OCI-LY7 (cell line): ENCODE measurements at regions not wholly inside any gene's neighbourhood (a gene's known extent, or its start where the extent isn't known, plus 50 kb on each side); places are given as distances from the start of the nearest gene placed in this dataset.
A peak's percentile ranks its signal among the peaks of the same experiment; 100 is the strongest.

Experiments
- BruUV-seq: library from RNA; stranded (reverse); fragments of 400-500 nt; replicated peaks from 2 replicates; lab custom pipeline; 2021; lab: Mats Ljungman, UMichigan
- CTCF ChIA-PET: fragments of 300-600 bp; sonication (Branson Sonifier 250); formaldehyde crosslinking; loops from one replicate; lab custom pipeline; 2022; ENCODE audit warnings: antibody characterized with exemption; ENCODE audit not compliant: unreplicated experiment; lab: Charles Lee
- POLR2A ChIA-PET: fragments of 300-600 bp; sonication (Branson Sonifier 250); formaldehyde crosslinking; loops from one replicate; lab custom pipeline; 2022; ENCODE audit warnings: antibody characterized with exemption; lab: Charles Lee
- DNase-seq: peaks from one replicate; pipeline ENCODE4 v3.0.0-alpha.2; 2015; ENCODE audit warnings: low spot score
- H2AFZ ChIP-seq: fragments of 200-600 bp; sonication (generic), shearing (Covaris generic); 2 replicates; pipeline ENCODE4 v1.6.1; 2014; ENCODE audit warnings: mild to moderate bottlenecking, antibody characterized with exemption, low read length, moderate library complexity
- H3K27ac ChIP-seq: fragments of 200-600 bp; sonication (generic); 2 replicates; pipeline ENCODE4 v1.5.1; 2014; ENCODE audit warnings: mixed run types, low read depth, mild to moderate bottlenecking, moderate library complexity, low read length, inconsistent platforms; ENCODE audit not compliant: poor library complexity, severe bottlenecking
- H3K36me3 ChIP-seq: fragments of 200-600 bp; sonication (generic); 2 replicates; pipeline ENCODE4 v1.6.1; 2014; ENCODE audit warnings: mild to moderate bottlenecking, antibody characterized with exemption, low read length, moderate library complexity, mixed read lengths; ENCODE audit not compliant: insufficient read depth
- H3K4me1 ChIP-seq: fragments of 200-600 bp; sonication (generic); 2 replicates; pipeline ENCODE4 v1.5.1; 2014; ENCODE audit warnings: mild to moderate bottlenecking, low read length; ENCODE audit not compliant: insufficient read depth, poor library complexity, severe bottlenecking
- H3K4me2 ChIP-seq: fragments of 200-600 bp; sonication (generic); 2 replicates; pipeline ENCODE4 v1.6.1; 2014; ENCODE audit warnings: mild to moderate bottlenecking, low read length
- H3K4me3 ChIP-seq: fragments of 200-600 bp; sonication (generic); 2 replicates; pipeline ENCODE4 v1.5.1; 2014; ENCODE audit warnings: mild to moderate bottlenecking, low read depth, low read length; ENCODE audit not compliant: poor library complexity, severe bottlenecking
- H3K79me2 ChIP-seq: fragments of 200-600 bp; sonication (generic); 2 replicates; pipeline ENCODE4 v1.6.1; 2016; ENCODE audit warnings: low read depth, mild to moderate bottlenecking, low read length, moderate library complexity, mixed read lengths; ENCODE audit not compliant: insufficient read depth
- H3K9me2 ChIP-seq: fragments of 200-600 bp; sonication (generic); 2 replicates; pipeline ENCODE4 v1.6.1; 2016; ENCODE audit warnings: mild to moderate bottlenecking, low read length, mixed read lengths; ENCODE audit not compliant: insufficient read depth
- H3K9me3 ChIP-seq: fragments of 200-600 bp; sonication (generic); 2 replicates; pipeline ENCODE4 v1.6.1; 2014; ENCODE audit warnings: mild to moderate bottlenecking, mixed run types, low read length, mixed read lengths
- H4K20me1 ChIP-seq: fragments of 200-600 bp; sonication (generic); 2 replicates; pipeline ENCODE4 v1.6.1; 2014; ENCODE audit warnings: mild to moderate bottlenecking, antibody characterized with exemption, low read length, moderate library complexity, mixed read lengths; ENCODE audit not compliant: insufficient read depth
- CTCF ChIP-seq: fragments of 200-600 bp; sonication (generic); conservative IDR thresholded peaks from 2 replicates; pipeline ENCODE4 v1.5.1; 2014; ENCODE audit warnings: mild to moderate bottlenecking, antibody characterized with exemption, low read length, moderate library complexity, mixed read lengths
- EZH2phosphoT487 ChIP-seq: fragments of 200-600 bp; sonication (generic); IDR thresholded peaks from 2 replicates; pipeline ENCODE4 v1.6.1; 2018; ENCODE audit warnings: low read depth, borderline replicate concordance, mild to moderate bottlenecking, mixed run types, antibody characterized with exemption, low read length, moderate library complexity, mixed read lengths
- intact Hi-C: fragments of 100-400 bp; cut with micrococcal nuclease; formaldehyde crosslinking; loops from one replicate; pipeline ENCODE4 v1.10.0; 2022; ENCODE audit not compliant: unreplicated experiment

- intact Hi-C loops = no loop called here
- H3K4me3 ChIP-seq = no peak overlapping the region
- no peak overlapping the region for H3K27ac ChIP-seq
- no TSS peak for BruUV-seq
- DNase-seq = peak; percentile 27
- peak overlapping the region; percentile 61; the same call in 1 of the 2 replicates for H2AFZ ChIP-seq
- TF ChIP-seq EZH2phosphoT487 (no peak), CTCF (no peak)
- H3K4me2 ChIP-seq = peak overlapping the region; percentile 48
- H3K9me3 ChIP-seq = no peaks in the 10 kb centered on the region
- H3K9me2 ChIP-seq = no peaks in the 10 kb centered on the region
- ChIA-PET POLR2A (interaction anchor here (0.6 to 1.3 kb wide), 6 partner anchors 13 to 1600 kb away, joined by 3 to 4 read pairs (median 3); no protein-coding TSS in a partner anchor), CTCF (no interaction called here)
- H3K79me2 ChIP-seq = no peaks in the 10 kb centered on the region
- H3K4me1 ChIP-seq = peaks cover 9% of the 10 kb centered on the region
- H3K36me3 ChIP-seq = no peaks in the 10 kb centered on the region
- no peaks in the 10 kb centered on the region for H4K20me1 ChIP-seq
Measured at GRCh38 chr5:18970000-18970399, 1018.0 kb downstream of the CDH18 start.

- no peak for TF ChIP-seq CTCF
- no peak for TF ChIP-seq EZH2phosphoT487
- H3K4me1 ChIP-seq = peaks cover 9% of the 10 kb centered on the region
- no peak overlapping the region for H3K4me2 ChIP-seq
- H3K36me3 ChIP-seq = no peaks in the 10 kb centered on the region
- H4K20me1 ChIP-seq = no peaks in the 10 kb centered on the region
- H3K79me2 ChIP-seq = no peaks in the 10 kb centered on the region
- no peak for DNase-seq
- ChIA-PET CTCF (no interaction called here), POLR2A (interaction anchor here (0.6 to 1.4 kb wide), 5 partner anchors 9 to 641 kb away, joined by 3 to 5 read pairs (median 4); no protein-coding TSS in a partner anchor)
- no TSS peak for BruUV-seq
- no peaks in the 10 kb centered on the region for H3K9me3 ChIP-seq
- H2AFZ ChIP-seq = no peak overlapping the region
- intact Hi-C loops = no loop called here
- H3K9me2 ChIP-seq = no peaks in the 10 kb centered on the region
- H3K27ac ChIP-seq = no peak overlapping the region
- H3K4me3 ChIP-seq = no peak overlapping the region
Measured at GRCh38 chr5:18972177-18972576, 1015.8 kb downstream of the CDH18 start.

GRCh38 chr5:18975624-18976023 is 1012.4 kb downstream of the CDH18 start:
- Histone ChIP-seq H3K36me3 (no peaks in the 10 kb centered on the region), H3K9me2 (no peaks in the 10 kb centered on the region), H3K79me2 (no peaks in the 10 kb centered on the region), H2AFZ (no peak overlapping the region), H3K4me2 (no peak overlapping the region), H3K4me1 (no peaks in the 10 kb centered on the region), H3K4me3 (no peak overlapping the region), H3K9me3 (no peaks in the 10 kb centered on the region), H3K27ac (no peak overlapping the region), H4K20me1 (no peaks in the 10 kb centered on the region)
- ChIA-PET CTCF (no interaction called here), POLR2A (no interaction called here)
- TF ChIP-seq CTCF = no peak
- no peak for TF ChIP-seq EZH2phosphoT487
- no peak for DNase-seq
- BruUV-seq = no TSS peak
- intact Hi-C loops = no loop called here
